OCI-LY7 (cell line): ENCODE measurements at regions not wholly inside any gene's neighbourhood (a gene's known extent, or its start where the extent isn't known, plus 50 kb on each side); places are given as distances from the start of the nearest gene placed in this dataset.

ENCODE experiments used
- BruUV-seq: library from RNA; stranded (reverse); fragments of 400-500 nt; replicated peaks from 2 replicates; lab custom pipeline; 2021; lab: Mats Ljungman, UMichigan
- CTCF ChIA-PET: fragments of 300-600 bp; sonication (Branson Sonifier 250); formaldehyde crosslinking; loops from one replicate; lab custom pipeline; 2022; ENCODE audit warnings: antibody characterized with exemption; ENCODE audit not compliant: unreplicated experiment; lab: Charles Lee
- POLR2A ChIA-PET: fragments of 300-600 bp; sonication (Branson Sonifier 250); formaldehyde crosslinking; loops from one replicate; lab custom pipeline; 2022; ENCODE audit warnings: antibody characterized with exemption; lab: Charles Lee
- DNase-seq: peaks from one replicate; pipeline ENCODE4 v3.0.0-alpha.2; 2015; ENCODE audit warnings: low spot score
- H2AFZ ChIP-seq: fragments of 200-600 bp; sonication (generic), shearing (Covaris generic); 2 replicates; pipeline ENCODE4 v1.6.1; 2014; ENCODE audit warnings: mild to moderate bottlenecking, antibody characterized with exemption, low read length, moderate library complexity
- H3K27ac ChIP-seq: fragments of 200-600 bp; sonication (generic); 2 replicates; pipeline ENCODE4 v1.5.1; 2014; ENCODE audit warnings: mixed run types, low read depth, mild to moderate bottlenecking, moderate library complexity, low read length, inconsistent platforms; ENCODE audit not compliant: poor library complexity, severe bottlenecking
- H3K36me3 ChIP-seq: fragments of 200-600 bp; sonication (generic); 2 replicates; pipeline ENCODE4 v1.6.1; 2014; ENCODE audit warnings: mild to moderate bottlenecking, antibody characterized with exemption, low read length, moderate library complexity, mixed read lengths; ENCODE audit not compliant: insufficient read depth
- H3K4me1 ChIP-seq: fragments of 200-600 bp; sonication (generic); 2 replicates; pipeline ENCODE4 v1.5.1; 2014; ENCODE audit warnings: mild to moderate bottlenecking, low read length; ENCODE audit not compliant: insufficient read depth, poor library complexity, severe bottlenecking
- H3K4me2 ChIP-seq: fragments of 200-600 bp; sonication (generic); 2 replicates; pipeline ENCODE4 v1.6.1; 2014; ENCODE audit warnings: mild to moderate bottlenecking, low read length
- H3K4me3 ChIP-seq: fragments of 200-600 bp; sonication (generic); 2 replicates; pipeline ENCODE4 v1.5.1; 2014; ENCODE audit warnings: mild to moderate bottlenecking, low read depth, low read length; ENCODE audit not compliant: poor library complexity, severe bottlenecking
- H3K79me2 ChIP-seq: fragments of 200-600 bp; sonication (generic); 2 replicates; pipeline ENCODE4 v1.6.1; 2016; ENCODE audit warnings: low read depth, mild to moderate bottlenecking, low read length, moderate library complexity, mixed read lengths; ENCODE audit not compliant: insufficient read depth
- H3K9me2 ChIP-seq: fragments of 200-600 bp; sonication (generic); 2 replicates; pipeline ENCODE4 v1.6.1; 2016; ENCODE audit warnings: mild to moderate bottlenecking, low read length, mixed read lengths; ENCODE audit not compliant: insufficient read depth
- H3K9me3 ChIP-seq: fragments of 200-600 bp; sonication (generic); 2 replicates; pipeline ENCODE4 v1.6.1; 2014; ENCODE audit warnings: mild to moderate bottlenecking, mixed run types, low read length, mixed read lengths
- H4K20me1 ChIP-seq: fragments of 200-600 bp; sonication (generic); 2 replicates; pipeline ENCODE4 v1.6.1; 2014; ENCODE audit warnings: mild to moderate bottlenecking, antibody characterized with exemption, low read length, moderate library complexity, mixed read lengths; ENCODE audit not compliant: insufficient read depth
- CTCF ChIP-seq: fragments of 200-600 bp; sonication (generic); conservative IDR thresholded peaks from 2 replicates; pipeline ENCODE4 v1.5.1; 2014; ENCODE audit warnings: mild to moderate bottlenecking, antibody characterized with exemption, low read length, moderate library complexity, mixed read lengths
- EZH2phosphoT487 ChIP-seq: fragments of 200-600 bp; sonication (generic); IDR thresholded peaks from 2 replicates; pipeline ENCODE4 v1.6.1; 2018; ENCODE audit warnings: low read depth, borderline replicate concordance, mild to moderate bottlenecking, mixed run types, antibody characterized with exemption, low read length, moderate library complexity, mixed read lengths
- intact Hi-C: fragments of 100-400 bp; cut with micrococcal nuclease; formaldehyde crosslinking; loops from one replicate; pipeline ENCODE4 v1.10.0; 2022; ENCODE audit not compliant: unreplicated experiment

- DNase-seq = no peak
- Histone ChIP-seq H3K9me2 (no peaks in the 10 kb centered on the region), H3K4me1 (no peaks in the 10 kb centered on the region), H3K36me3 (no peaks in the 10 kb centered on the region), H4K20me1 (no peaks in the 10 kb centered on the region), H2AFZ (no peak overlapping the region), H3K9me3 (no peaks in the 10 kb centered on the region), H3K4me3 (no peak overlapping the region), H3K4me2 (no peak overlapping the region), H3K79me2 (no peaks in the 10 kb centered on the region), H3K27ac (no peak overlapping the region)
- no TSS peak for BruUV-seq
- ChIA-PET POLR2A (no interaction called here), CTCF (no interaction called here)
- intact Hi-C loops = no loop called here
- TF ChIP-seq EZH2phosphoT487 (no peak), CTCF (no peak)
Observed at GRCh38 chr12:82225871-82226270, 132.3 kb downstream of the CCDC59 start.

- no TSS peak for BruUV-seq
Observed at GRCh38 chr12:82223426-82223825, 134.8 kb downstream of the CCDC59 start.

GRCh38 chr12:82216475-82216874, 141.7 kb downstream of the CCDC59 start:
- ChIA-PET CTCF (no interaction called here), POLR2A (no interaction called here)
- no TSS peak for BruUV-seq
- H3K36me3 ChIP-seq = no peaks in the 10 kb centered on the region
- no peak overlapping the region for H3K27ac ChIP-seq
- intact Hi-C loops = no loop called here
- H3K4me2 ChIP-seq = no peak overlapping the region
- H2AFZ ChIP-seq = no peak overlapping the region
- H3K9me3 ChIP-seq = 0 out of 2 replicates have a peak, but pooled peaks cover 4% of the 10 kb centered on the region
- no peak for TF ChIP-seq EZH2phosphoT487
- no peak for TF ChIP-seq CTCF
- H3K79me2 ChIP-seq = no peaks in the 10 kb centered on the region
- DNase-seq = no peak
- no peaks in the 10 kb centered on the region for H3K9me2 ChIP-seq
- H3K4me3 ChIP-seq = no peak overlapping the region
- H4K20me1 ChIP-seq = no peaks in the 10 kb centered on the region
- no peaks in the 10 kb centered on the region for H3K4me1 ChIP-seq

More at GRCh38 chr12:82223426-82223825, 134.8 kb downstream of the CCDC59 start:
- H3K4me1 ChIP-seq = no peaks in the 10 kb centered on the region
- H3K4me3 ChIP-seq = no peak overlapping the region
- no peak overlapping the region for H2AFZ ChIP-seq
- intact Hi-C loops = no loop called here
- H3K9me3 ChIP-seq = no peaks in the 10 kb centered on the region
- no peak overlapping the region for H3K4me2 ChIP-seq
- POLR2A ChIA-PET = no interaction called here
- no peaks in the 10 kb centered on the region for H4K20me1 ChIP-seq
- H3K79me2 ChIP-seq = no peaks in the 10 kb centered on the region
- no peaks in the 10 kb centered on the region for H3K9me2 ChIP-seq
- no peak overlapping the region for H3K27ac ChIP-seq
- DNase-seq = no peak
- H3K36me3 ChIP-seq = no peaks in the 10 kb centered on the region
- CTCF ChIA-PET = no interaction called here
- TF ChIP-seq EZH2phosphoT487 (no peak), CTCF (no peak)
